IPS-18a (cell line): ENCODE measurements at regions not wholly inside any gene's neighbourhood (a gene's known extent, or its start where the extent isn't known, plus 50 kb on each side); places are given as distances from the start of the nearest gene placed in this dataset.

Experiments used
- H3K27ac ChIP-seq: one replicate; pipeline ENCODE4 v1.5.1; 2013; ENCODE audit warnings: low read length
- H3K27me3 ChIP-seq: one replicate; pipeline ENCODE4 v1.6.1; 2013; ENCODE audit warnings: mild to moderate bottlenecking, low read length; ENCODE audit not compliant: control insufficient read depth, insufficient read depth
- H3K36me3 ChIP-seq: one replicate; pipeline ENCODE4 v1.6.1; 2013; ENCODE audit warnings: low read depth, low read length; ENCODE audit not compliant: control insufficient read depth
- H3K4me1 ChIP-seq: one replicate; pipeline ENCODE4 v1.6.1; 2013; ENCODE audit warnings: low read depth, low read length; ENCODE audit not compliant: control insufficient read depth
- H3K4me3 ChIP-seq: one replicate; pipeline ENCODE4 v1.5.1; 2013; ENCODE audit warnings: low read length
- H3K9ac ChIP-seq: one replicate; pipeline ENCODE4 v1.6.1; 2013; ENCODE audit warnings: mild to moderate bottlenecking, low read length, moderate library complexity
- H3K9me3 ChIP-seq: one replicate; pipeline ENCODE4 v1.6.1; 2013; ENCODE audit warnings: low read depth, low read length; ENCODE audit not compliant: control insufficient read depth

GRCh38 chr10:4541292-4541691 lies 284.7 kb upstream of the AKR1E2 start:
- Histone ChIP-seq H3K27ac (no peak overlapping the region), H3K9ac (no peak overlapping the region), H3K4me1 (no peaks in the 10 kb centered on the region), H3K4me3 (no peak overlapping the region), H3K36me3 (no peaks in the 10 kb centered on the region), H3K27me3 (no peaks in the 10 kb centered on the region), H3K9me3 (no peaks in the 10 kb centered on the region)

DNA sequence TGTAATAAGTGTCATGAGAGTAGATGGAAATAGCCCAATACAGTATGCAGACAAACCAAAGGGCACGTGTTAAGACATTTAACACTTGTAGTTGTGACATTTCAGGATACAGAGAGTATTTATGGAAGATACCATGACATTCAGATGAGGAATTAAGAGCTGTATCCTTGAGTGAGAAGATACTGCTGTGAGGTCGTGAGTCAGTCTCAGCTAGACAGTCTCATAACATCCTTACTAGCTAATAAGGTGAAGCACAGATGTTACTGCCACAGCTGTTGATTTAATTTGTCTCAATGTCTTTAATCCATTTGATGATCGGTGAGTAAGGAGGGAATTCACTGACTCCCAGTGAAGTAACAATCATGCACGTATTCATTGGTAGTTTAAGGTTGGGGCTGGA lies 288.0 kb upstream of the AKR1E2 start:
- no peak overlapping the region for H3K27ac ChIP-seq
- H3K9me3 ChIP-seq = no peaks in the 10 kb centered on the region
- no peaks in the 10 kb centered on the region for H3K4me1 ChIP-seq
- H3K4me3 ChIP-seq = no peak overlapping the region
- H3K27me3 ChIP-seq = no peaks in the 10 kb centered on the region
- no peak overlapping the region for H3K9ac ChIP-seq
- no peaks in the 10 kb centered on the region for H3K36me3 ChIP-seq

- no peak overlapping the region for H3K9ac ChIP-seq
- no peaks in the 10 kb centered on the region for H3K9me3 ChIP-seq
- H3K27me3 ChIP-seq = no peaks in the 10 kb centered on the region
- no peaks in the 10 kb centered on the region for H3K36me3 ChIP-seq
- no peak overlapping the region for H3K27ac ChIP-seq
- H3K4me1 ChIP-seq = no peaks in the 10 kb centered on the region
- no peak overlapping the region for H3K4me3 ChIP-seq
Observed at GRCh38 chr10:4535521-4535920, 290.5 kb upstream of the AKR1E2 start.

DNA sequence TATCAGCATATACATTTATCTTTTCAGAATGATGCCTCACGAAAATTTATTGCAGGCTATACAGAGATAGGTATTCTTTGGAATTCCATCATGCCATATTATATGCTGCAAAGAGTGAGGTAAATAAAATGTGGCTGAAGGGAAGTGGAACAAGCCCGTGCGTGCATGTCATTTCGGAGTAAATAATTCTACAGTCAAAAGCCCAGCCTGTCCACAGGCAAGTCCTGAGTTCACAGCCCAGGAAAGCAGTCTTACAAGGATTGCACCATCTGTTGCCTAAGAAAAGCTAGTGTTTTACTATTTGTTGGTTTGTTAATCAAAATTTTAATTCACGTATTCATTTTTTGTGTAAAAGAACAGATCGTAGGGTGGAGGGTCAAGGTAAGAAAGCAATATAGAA lies 292.4 kb upstream of the AKR1E2 start:
- no peak overlapping the region for H3K4me3 ChIP-seq
- H3K27me3 ChIP-seq = no peaks in the 10 kb centered on the region
- H3K9ac ChIP-seq = no peak overlapping the region
- H3K36me3 ChIP-seq = no peaks in the 10 kb centered on the region
- no peaks in the 10 kb centered on the region for H3K4me1 ChIP-seq
- no peak overlapping the region for H3K27ac ChIP-seq
- no peaks in the 10 kb centered on the region for H3K9me3 ChIP-seq

DNA sequence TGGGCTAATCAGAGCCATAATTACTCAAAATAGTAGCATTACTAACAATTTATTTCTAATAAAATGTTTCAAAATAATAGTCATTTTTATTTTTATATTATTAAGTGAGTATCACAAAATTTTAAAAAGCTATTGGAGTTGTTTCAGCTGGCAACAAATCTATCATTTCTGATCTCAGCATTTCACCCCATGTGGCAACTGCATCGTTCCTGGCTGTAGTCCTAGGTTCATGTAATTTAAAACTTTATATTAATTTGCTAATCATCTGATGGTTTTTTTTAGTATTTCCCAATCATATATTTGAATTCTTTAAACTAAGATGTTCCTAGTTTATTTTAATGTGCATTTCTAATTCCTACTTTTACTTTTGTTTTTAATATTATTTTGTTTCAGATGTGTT lies 293.0 kb upstream of the AKR1E2 start:
- H3K36me3 ChIP-seq = no peaks in the 10 kb centered on the region
- H3K9ac ChIP-seq = no peak overlapping the region
- H3K4me1 ChIP-seq = no peaks in the 10 kb centered on the region
- H3K27me3 ChIP-seq = no peaks in the 10 kb centered on the region
- H3K27ac ChIP-seq = no peak overlapping the region
- H3K4me3 ChIP-seq = no peak overlapping the region
- no peaks in the 10 kb centered on the region for H3K9me3 ChIP-seq

GRCh38 chr10:4532467-4532866 lies 293.5 kb upstream of the AKR1E2 start:
- no peaks in the 10 kb centered on the region for H3K4me1 ChIP-seq
- no peak overlapping the region for H3K4me3 ChIP-seq
- H3K9me3 ChIP-seq = no peaks in the 10 kb centered on the region
- no peaks in the 10 kb centered on the region for H3K27me3 ChIP-seq
- H3K36me3 ChIP-seq = no peaks in the 10 kb centered on the region
- no peak overlapping the region for H3K27ac ChIP-seq
- H3K9ac ChIP-seq = no peak overlapping the region

DNA sequence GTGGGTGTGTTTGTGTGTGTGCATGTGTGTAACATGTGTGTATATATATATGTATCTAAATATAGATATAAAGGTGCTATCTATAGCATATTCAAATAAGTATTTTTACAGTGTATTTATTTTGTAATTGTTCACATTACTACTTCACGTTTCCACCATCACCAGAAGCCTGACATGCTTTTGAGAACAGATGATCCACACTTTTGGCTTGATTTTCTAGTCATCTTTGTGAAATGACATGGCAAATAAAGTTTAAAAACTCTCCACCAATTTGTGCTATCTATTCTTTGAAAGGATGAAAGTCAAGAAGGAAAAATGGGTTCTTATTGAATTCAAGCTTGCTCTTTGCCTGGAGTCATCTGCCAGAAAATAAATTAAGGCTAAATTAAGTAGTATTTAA lies 294.0 kb upstream of the AKR1E2 start:
- H3K27ac ChIP-seq = no peak overlapping the region
- H3K4me3 ChIP-seq = no peak overlapping the region
- no peak overlapping the region for H3K9ac ChIP-seq
- H3K36me3 ChIP-seq = no peaks in the 10 kb centered on the region
- no peaks in the 10 kb centered on the region for H3K9me3 ChIP-seq
- H3K4me1 ChIP-seq = no peaks in the 10 kb centered on the region
- no peaks in the 10 kb centered on the region for H3K27me3 ChIP-seq

DNA sequence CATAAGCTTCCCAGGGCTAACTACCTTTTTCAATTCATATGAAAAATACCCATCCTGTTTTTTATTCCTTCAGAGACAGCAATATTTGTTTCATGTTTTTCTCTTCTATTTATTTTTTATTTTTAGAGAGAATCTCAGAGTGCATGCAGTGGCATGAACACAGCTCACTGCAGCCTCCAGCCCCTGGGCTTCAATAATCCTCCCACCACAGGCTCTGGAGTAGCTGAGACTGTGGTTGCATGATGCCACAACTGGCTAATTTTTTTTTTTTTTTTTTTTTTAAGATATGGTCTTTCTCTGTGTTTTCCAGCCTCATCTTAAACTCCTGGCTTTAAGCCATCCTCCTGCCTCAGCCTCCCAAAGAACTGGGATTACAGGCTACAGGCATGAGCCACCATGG lies 296.7 kb upstream of the AKR1E2 start:
- Histone ChIP-seq H3K27ac (no peak overlapping the region), H3K4me3 (no peak overlapping the region), H3K36me3 (no peaks in the 10 kb centered on the region), H3K9ac (no peak overlapping the region), H3K27me3 (no peaks in the 10 kb centered on the region), H3K4me1 (no peaks in the 10 kb centered on the region), H3K9me3 (no peaks in the 10 kb centered on the region)

DNA sequence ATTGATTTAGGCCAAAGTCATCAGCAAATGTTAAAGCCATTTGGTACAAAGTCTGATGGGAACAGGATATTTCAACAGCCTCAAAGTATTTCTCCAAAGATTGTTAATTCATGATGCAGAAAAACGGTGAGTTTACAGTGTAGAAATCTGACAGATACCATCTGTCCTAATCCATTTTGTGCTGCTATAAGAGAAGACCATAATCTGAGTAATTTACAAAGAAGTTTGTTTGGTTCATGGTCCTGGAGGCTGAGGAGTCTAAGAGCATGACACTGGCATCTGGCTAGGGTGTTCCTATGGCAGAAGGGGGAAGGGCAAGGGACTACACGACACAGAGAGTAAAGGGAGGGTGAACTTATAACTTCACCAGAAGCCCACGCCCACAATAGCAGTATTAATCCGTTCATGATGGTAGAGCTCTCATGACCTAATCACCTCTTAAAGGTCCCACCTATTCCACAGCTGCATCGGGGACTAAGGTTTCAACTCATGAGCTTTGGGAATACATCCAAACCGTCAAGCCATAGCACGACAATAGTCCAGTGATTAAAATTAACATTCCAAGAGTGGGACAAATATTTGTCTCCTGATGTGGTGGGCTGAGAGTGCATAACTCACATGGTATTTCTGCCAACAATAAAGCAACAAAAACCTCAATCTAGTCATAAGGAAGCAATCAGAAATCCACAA lies 298.6 kb upstream of the AKR1E2 start:
- Histone ChIP-seq H3K4me1 (no peaks in the 10 kb centered on the region), H3K9ac (no peak overlapping the region), H3K36me3 (no peaks in the 10 kb centered on the region), H3K27me3 (no peaks in the 10 kb centered on the region), H3K27ac (no peak overlapping the region), H3K4me3 (no peak overlapping the region), H3K9me3 (no peaks in the 10 kb centered on the region)

GRCh38 chr10:4526311-4526731 lies 299.7 kb upstream of the AKR1E2 start:
- Histone ChIP-seq H3K36me3 (no peaks in the 10 kb centered on the region), H3K4me1 (no peaks in the 10 kb centered on the region), H3K9me3 (no peaks in the 10 kb centered on the region), H3K9ac (no peak overlapping the region), H3K4me3 (no peak overlapping the region), H3K27ac (no peak overlapping the region), H3K27me3 (no peaks in the 10 kb centered on the region)

- Histone ChIP-seq H3K27ac (no peak overlapping the region), H3K9ac (no peak overlapping the region), H3K27me3 (no peaks in the 10 kb centered on the region), H3K4me3 (no peak overlapping the region), H3K4me1 (no peaks in the 10 kb centered on the region), H3K9me3 (no peaks in the 10 kb centered on the region), H3K36me3 (no peaks in the 10 kb centered on the region)
Observed at GRCh38 chr10:4525103-4525502, 300.9 kb upstream of the AKR1E2 start.

GRCh38 chr10:4522296-4523000 lies 303.6 kb upstream of the AKR1E2 start:
- Histone ChIP-seq H3K27me3 (no peaks in the 10 kb centered on the region), H3K9me3 (no peaks in the 10 kb centered on the region), H3K27ac (no peak overlapping the region), H3K36me3 (no peaks in the 10 kb centered on the region), H3K9ac (no peak overlapping the region), H3K4me1 (no peaks in the 10 kb centered on the region), H3K4me3 (no peak overlapping the region)
